IgD-negative memory B cell (primary cell): ENCODE measurements at regions not wholly inside any gene's neighbourhood (a gene's known extent, or its start where the extent isn't known, plus 50 kb on each side); places are given as distances from the start of the nearest gene placed in this dataset.
"Not testable (repeated sequence)": the region's sequence is repeated elsewhere in the genome, so short reads cannot be mapped to it uniquely, and the experiment has no call there.

Experiments used
- H3K27ac Mint-ChIP-seq, 3 donors: one replicate each; pipeline ENCODE4 v1.8.0; 2020 to 2022; ENCODE audit warnings: mild to moderate bottlenecking in 3 of 3, mixed read lengths in 3 of 3, moderate library complexity in 1 of 3
- H3K27me3 Mint-ChIP-seq: one replicate; pipeline ENCODE4 v1.8.0; 2021; ENCODE audit warnings: mixed read lengths
- H3K36me3 Mint-ChIP-seq: one replicate; pipeline ENCODE4 v1.8.0; 2020; ENCODE audit warnings: mild to moderate bottlenecking, mixed read lengths
- H3K4me1 Mint-ChIP-seq, 3 donors: one replicate each; pipeline ENCODE4 v1.8.0; 2020 to 2022; ENCODE audit warnings: mixed read lengths in 3 of 3, mild to moderate bottlenecking in 1 of 3
- H3K4me3 Mint-ChIP-seq, 4 donors: one replicate each; pipeline ENCODE4 v1.8.0; 2020 to 2022; ENCODE audit warnings: mild to moderate bottlenecking in 4 of 4, mixed read lengths in 4 of 4, moderate library complexity in 3 of 4
- H3K9me3 Mint-ChIP-seq, 3 donors: one replicate each; pipeline ENCODE4 v1.8.0; 2020 to 2021; ENCODE audit warnings: mixed read lengths in 3 of 3, mild to moderate bottlenecking in 1 of 3

- Mint-ChIP-seq H3K4me3 (no peak overlapping the region), H3K9me3 (peaks cover 3 to 5% (median 4%) of the 10 kb centered on the region in 3 donors), H3K27me3 (no peaks in the 10 kb centered on the region), H3K27ac (peak overlapping the region in 1 of 3 donors; percentile 67), H3K36me3 (peaks cover 4% of the 10 kb centered on the region), H3K4me1 (no peaks in the 10 kb centered on the region)
Observed at GRCh38 chr4:189113389-189113888, 827.2 kb upstream of the FRG1 start.

- H3K36me3 Mint-ChIP-seq = peaks cover 4% of the 10 kb centered on the region
- H3K4me3 Mint-ChIP-seq = no peak overlapping the region
- peaks cover 8 to 27% (median 9%) of the 10 kb centered on the region in 3 donors for H3K9me3 Mint-ChIP-seq
- no peak overlapping the region for H3K27ac Mint-ChIP-seq
- no peaks in the 10 kb centered on the region for H3K27me3 Mint-ChIP-seq
- H3K4me1 Mint-ChIP-seq = no peaks in the 10 kb centered on the region
Observed at GRCh38 chr4:189117426-189117825, 823.2 kb upstream of the FRG1 start.

- Mint-ChIP-seq H3K9me3 (peaks cover 8 to 33% (median 12%) of the 10 kb centered on the region in 3 donors), H3K4me1 (no peaks in the 10 kb centered on the region), H3K36me3 (no peaks in the 10 kb centered on the region), H3K4me3 (no peak overlapping the region), H3K27me3 (no peaks in the 10 kb centered on the region), H3K27ac (no peak overlapping the region)
Observed at GRCh38 chr4:189121336-189121735, 819.3 kb upstream of the FRG1 start.

- Mint-ChIP-seq H3K27me3 (no peaks in the 10 kb centered on the region), H3K27ac (no peak overlapping the region), H3K4me1 (no peaks in the 10 kb centered on the region), H3K4me3 (no peak overlapping the region), H3K36me3 (no peaks in the 10 kb centered on the region), H3K9me3 (peaks cover 9 to 42% (median 12%) of the 10 kb centered on the region in 3 donors)
Observed at GRCh38 chr4:189124149-189124758, 816.4 kb upstream of the FRG1 start.

GRCh38 chr4:189124791-189125190 lies 815.9 kb upstream of the FRG1 start:
- Mint-ChIP-seq H3K9me3 (peaks cover 7 to 38% (median 10%) of the 10 kb centered on the region in 3 donors), H3K36me3 (no peaks in the 10 kb centered on the region), H3K4me3 (no peak overlapping the region), H3K4me1 (no peaks in the 10 kb centered on the region), H3K27ac (no peak overlapping the region), H3K27me3 (no peaks in the 10 kb centered on the region)

- Mint-ChIP-seq H3K27ac (no peak overlapping the region), H3K36me3 (no peaks in the 10 kb centered on the region), H3K9me3 (peaks cover 7 to 32% (median 10%) of the 10 kb centered on the region in 3 donors), H3K4me3 (no peak overlapping the region), H3K4me1 (no peaks in the 10 kb centered on the region), H3K27me3 (no peaks in the 10 kb centered on the region)
Observed at GRCh38 chr4:189126040-189126439, 814.6 kb upstream of the FRG1 start.

GRCh38 chr4:189128341-189128740 lies 812.3 kb upstream of the FRG1 start:
- H3K27me3 Mint-ChIP-seq = no peaks in the 10 kb centered on the region
- no peaks in the 10 kb centered on the region for H3K36me3 Mint-ChIP-seq
- no peaks in the 10 kb centered on the region for H3K4me1 Mint-ChIP-seq
- peaks cover 6 to 22% (median 7%) of the 10 kb centered on the region in 3 donors for H3K9me3 Mint-ChIP-seq
- H3K4me3 Mint-ChIP-seq = no peak overlapping the region
- no peak overlapping the region for H3K27ac Mint-ChIP-seq

GRCh38 chr4:189129044-189129694 lies 811.5 kb upstream of the FRG1 start:
- peaks cover 6 to 22% (median 7%) of the 10 kb centered on the region in 3 donors for H3K9me3 Mint-ChIP-seq
- H3K4me3 Mint-ChIP-seq = no peak overlapping the region
- H3K36me3 Mint-ChIP-seq = no peaks in the 10 kb centered on the region
- H3K27ac Mint-ChIP-seq = no peak overlapping the region
- no peaks in the 10 kb centered on the region for H3K27me3 Mint-ChIP-seq
- H3K4me1 Mint-ChIP-seq = no peaks in the 10 kb centered on the region

GRCh38 chr4:189131118-189131517 lies 809.6 kb upstream of the FRG1 start:
- Mint-ChIP-seq H3K27me3 (no peaks in the 10 kb centered on the region), H3K4me3 (no peak overlapping the region), H3K4me1 (no peaks in the 10 kb centered on the region), H3K9me3 (peaks cover 2 to 26% (median 5%) of the 10 kb centered on the region in 3 donors), H3K36me3 (no peaks in the 10 kb centered on the region), H3K27ac (no peak overlapping the region)

- no peak overlapping the region for H3K27ac Mint-ChIP-seq
- H3K9me3 Mint-ChIP-seq = peaks cover 0 to 10% (median 1%) of the 10 kb centered on the region in 3 donors
- no peaks in the 10 kb centered on the region for H3K27me3 Mint-ChIP-seq
- H3K36me3 Mint-ChIP-seq = no peaks in the 10 kb centered on the region
- H3K4me3 Mint-ChIP-seq = no peak overlapping the region
- no peaks in the 10 kb centered on the region for H3K4me1 Mint-ChIP-seq
Observed at GRCh38 chr4:189136462-189136861, 804.2 kb upstream of the FRG1 start.

GRCh38 chr4:189143263-189143952 lies 797.3 kb upstream of the FRG1 start:
- H3K27me3 Mint-ChIP-seq = no peaks in the 10 kb centered on the region

GRCh38 chr4:189147005-189147929 lies 793.4 kb upstream of the FRG1 start:
- Mint-ChIP-seq H3K4me3 (no peak overlapping the region), H3K27ac (no peak overlapping the region), H3K9me3 (peaks cover 4 to 14% (median 6%) of the 10 kb centered on the region in 3 donors), H3K36me3 (no peaks in the 10 kb centered on the region), H3K27me3 (no peaks in the 10 kb centered on the region), H3K4me1 (no peaks in the 10 kb centered on the region)

More at GRCh38 chr4:189143263-189143952, 797.3 kb upstream of the FRG1 start:
- H3K27ac Mint-ChIP-seq = no peak overlapping the region
- H3K4me3 Mint-ChIP-seq = no peak overlapping the region
- H3K36me3 Mint-ChIP-seq = no peaks in the 10 kb centered on the region
- peaks cover 0 to 6% (median 3%) of the 10 kb centered on the region in 3 donors for H3K9me3 Mint-ChIP-seq
- H3K4me1 Mint-ChIP-seq = no peaks in the 10 kb centered on the region

- H3K4me1 Mint-ChIP-seq, H3K36me3 Mint-ChIP-seq, H3K27me3 Mint-ChIP-seq, H3K4me3 Mint-ChIP-seq, H3K27ac Mint-ChIP-seq: not testable (repeated sequence)
- H3K9me3 Mint-ChIP-seq = peaks cover 5 to 19% (median 6%) of the 10 kb centered on the region in 3 donors
Observed at GRCh38 chr4:189155083-189155482, 785.6 kb upstream of the FRG1 start.

- Mint-ChIP-seq H3K4me3 (no peak overlapping the region), H3K27me3 (no peaks in the 10 kb centered on the region), H3K4me1 (no peaks in the 10 kb centered on the region), H3K9me3 (peaks cover 0 to 10% (median 5%) of the 10 kb centered on the region in 3 donors), H3K36me3 (no peaks in the 10 kb centered on the region), H3K27ac (no peak overlapping the region)
Observed at GRCh38 chr4:189162073-189162789, 778.4 kb upstream of the FRG1 start.
